Fibroblast of skin of back (primary cell): ENCODE measurements at regions not wholly inside any gene's neighbourhood (a gene's known extent, or its start where the extent isn't known, plus 50 kb on each side); places are given as distances from the start of the nearest gene placed in this dataset.

Experiments
- DNase-seq: peaks from one replicate; pipeline ENCODE4 v3.0.0-alpha.2; 2013

DNA sequence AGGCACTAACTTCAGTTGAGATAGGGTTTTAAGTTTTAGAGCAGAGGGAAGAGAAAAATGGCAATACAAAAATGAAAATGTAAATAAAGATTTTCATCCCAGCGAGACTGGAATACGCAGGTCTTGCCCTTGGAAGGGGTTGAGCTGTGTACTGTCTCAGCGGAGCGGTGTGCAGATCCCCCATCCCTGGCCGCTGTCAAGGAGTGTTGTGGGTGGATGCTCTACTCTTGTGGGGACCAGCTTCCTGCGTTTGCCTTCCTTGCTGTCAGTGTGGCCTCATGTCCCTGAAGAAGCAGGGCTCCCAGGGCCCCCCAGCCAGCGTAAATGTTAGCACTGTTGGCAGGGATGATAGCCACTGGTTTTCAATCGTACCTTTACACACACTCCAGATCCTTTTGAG lies 249.7 kb upstream of the PITRM1 start:
- no peak for DNase-seq

DNA sequence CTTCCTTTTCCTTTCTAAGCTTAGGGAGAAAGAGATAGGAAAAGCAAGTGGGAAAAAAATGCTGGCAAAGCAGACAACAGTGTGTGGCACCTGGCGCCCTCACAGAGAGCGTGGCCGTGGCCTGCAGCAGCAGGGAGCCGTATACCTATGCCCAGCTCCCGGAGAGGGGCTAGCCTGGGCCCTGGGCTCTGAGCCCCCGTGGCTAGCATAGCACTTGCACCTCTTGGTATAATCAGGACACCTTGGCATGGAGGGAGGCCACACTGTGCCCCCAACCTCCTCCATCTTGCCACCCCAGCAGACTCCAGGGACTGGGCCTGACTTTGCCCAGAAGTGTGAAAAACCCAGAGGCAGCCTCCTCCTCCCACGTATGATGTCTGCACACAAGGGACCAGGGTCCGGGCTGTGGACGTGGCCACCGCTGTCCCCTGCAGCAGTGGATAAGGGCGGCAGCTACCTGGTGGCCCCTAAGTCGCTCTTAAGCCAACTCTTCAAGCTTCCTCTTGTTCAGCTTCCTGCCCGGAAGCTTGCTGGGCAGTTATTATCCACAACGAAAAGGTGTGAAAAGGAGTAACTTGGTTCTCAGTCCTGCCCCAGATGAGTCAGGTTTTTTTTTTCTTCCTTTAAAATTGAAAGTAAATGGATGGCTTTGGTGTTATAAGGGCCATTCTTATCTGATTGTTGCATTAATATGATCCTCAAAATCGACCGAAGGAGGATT lies 249.1 kb upstream of the PITRM1 start:
- no peak for DNase-seq

DNA sequence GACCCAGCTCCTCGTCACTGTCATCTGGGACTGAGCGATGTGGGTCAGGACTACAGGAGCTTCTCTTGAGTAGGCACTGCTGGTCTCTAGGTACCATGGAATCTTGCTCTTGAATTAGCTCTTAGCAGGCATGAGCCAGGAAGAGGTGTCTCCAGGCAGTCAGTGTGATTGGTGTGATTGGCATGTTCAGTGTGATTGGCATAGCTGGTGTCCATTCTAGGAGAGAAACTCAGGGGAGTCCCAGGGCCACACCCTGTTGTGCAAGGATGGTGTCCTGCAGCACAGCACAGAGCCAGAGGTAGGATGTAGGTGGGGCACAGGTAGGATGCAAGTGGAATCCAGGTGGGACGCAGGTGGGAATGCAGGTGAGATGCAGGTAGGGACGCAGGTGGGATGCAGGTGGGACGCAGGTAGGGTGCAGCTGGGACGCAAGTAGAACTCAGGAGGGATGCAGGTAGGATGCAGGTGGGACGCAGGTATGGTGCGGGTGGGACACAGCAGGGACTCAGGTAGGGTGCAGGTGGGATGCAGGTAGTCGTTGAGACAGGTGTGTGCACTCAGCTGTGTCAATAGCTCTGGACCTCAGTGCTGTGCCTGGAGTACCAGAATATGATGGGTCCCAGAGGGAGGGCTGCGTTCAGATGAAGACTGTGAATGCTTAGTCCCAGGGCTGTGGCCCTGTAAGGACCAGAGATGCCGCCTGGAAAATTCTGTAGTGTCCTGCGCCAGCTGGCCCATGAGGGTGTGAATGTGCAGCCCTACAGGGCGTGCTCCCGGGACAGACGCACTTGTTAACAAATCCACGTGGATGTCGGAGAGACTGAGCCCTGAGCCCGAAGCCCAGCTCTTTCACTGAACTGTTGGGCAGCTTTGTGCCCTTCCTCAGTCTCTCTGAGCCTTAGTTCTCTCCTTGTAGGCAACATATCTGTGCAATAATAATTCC lies 248.2 kb upstream of the PITRM1 start:
- DNase-seq: no peak

DNA sequence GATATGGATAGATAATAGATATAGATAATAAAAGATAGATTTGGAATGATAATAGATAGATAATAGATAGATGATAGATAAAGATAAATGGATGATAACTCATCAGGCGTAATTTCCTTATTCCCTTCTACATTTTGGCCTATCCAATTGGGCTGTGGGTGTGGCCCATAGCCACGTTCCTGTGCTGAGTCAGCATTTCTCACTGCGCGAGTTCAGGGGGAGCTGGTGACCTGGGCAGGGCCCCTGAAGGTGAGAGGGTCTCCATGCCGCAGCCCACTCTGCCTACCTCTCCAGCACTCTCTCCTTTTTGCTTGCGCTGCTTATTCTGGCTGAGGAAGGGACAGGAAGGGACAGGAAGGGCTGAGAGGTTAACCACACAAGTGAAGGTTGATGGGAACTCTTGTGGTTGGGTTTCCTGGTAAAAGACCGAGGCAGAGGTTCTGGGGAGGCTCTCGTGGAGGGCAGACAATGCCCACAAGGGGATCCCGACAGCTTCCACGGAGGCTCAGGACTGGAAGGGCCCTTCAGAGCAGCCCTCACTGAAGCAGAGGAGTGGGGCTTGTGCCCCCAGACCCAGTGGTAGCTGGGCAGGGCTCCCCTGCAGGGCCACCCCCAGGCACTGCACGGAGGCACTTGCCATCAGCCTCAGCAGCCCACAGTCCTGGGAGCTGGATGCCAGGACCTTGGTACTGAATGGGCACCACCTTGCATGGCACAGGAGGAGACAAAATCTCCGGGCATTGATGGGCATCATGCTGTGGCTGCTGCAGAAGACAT lies 247.3 kb upstream of the PITRM1 start:
- no peak for DNase-seq

DNA sequence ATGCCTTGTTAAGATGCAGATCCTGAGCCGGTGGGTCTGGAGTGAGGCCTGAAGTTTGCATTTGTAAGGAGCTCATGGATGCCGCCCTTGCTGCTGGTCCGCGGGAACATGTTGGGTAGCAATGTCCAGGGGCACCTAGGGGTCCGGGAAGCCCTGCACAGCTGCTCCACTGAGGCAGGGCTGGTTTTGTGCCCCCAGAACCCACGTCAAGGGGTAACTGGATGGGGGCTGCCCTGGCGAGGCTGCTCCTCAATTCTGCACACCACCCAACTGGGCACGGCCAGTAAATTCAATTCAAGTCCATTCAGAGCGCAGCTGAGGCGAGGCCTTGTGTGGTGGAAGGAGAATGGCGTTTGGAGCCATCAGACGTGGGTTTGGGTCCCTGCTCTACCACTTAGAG lies 246.3 kb upstream of the PITRM1 start:
- no peak for DNase-seq

DNA sequence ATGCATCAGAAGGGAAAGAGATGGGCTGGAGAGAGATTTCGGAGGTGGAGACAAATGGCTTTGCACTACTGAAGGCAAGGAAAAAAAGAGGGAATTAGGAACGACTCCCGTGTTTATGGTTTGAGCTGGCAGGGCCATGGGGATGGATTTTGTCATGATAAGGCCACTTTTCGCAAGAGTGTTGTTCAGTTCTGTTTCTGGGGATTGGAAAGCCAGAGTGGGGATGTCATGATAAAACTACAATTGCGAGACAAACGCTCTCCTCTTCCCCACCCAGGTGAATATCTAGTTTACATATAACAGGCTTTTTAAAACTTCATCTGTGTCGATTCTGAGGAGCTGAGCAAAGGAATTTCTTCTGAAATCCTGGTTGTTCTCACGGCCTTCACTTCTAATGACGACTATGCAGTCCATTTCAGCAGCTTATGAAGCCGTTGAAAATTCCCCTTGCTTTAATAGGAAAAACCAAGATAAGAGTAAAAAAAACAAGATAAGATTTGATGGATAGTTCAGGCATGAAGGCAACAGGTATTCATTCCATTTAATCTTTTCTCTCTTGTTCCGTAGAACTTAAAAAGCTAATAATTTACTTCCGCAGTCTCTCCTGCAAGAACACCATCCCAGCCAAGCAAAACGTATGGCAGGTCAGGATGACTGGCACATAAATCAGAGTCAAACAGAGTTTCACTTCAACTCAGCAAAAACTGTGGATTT lies 245.6 kb upstream of the PITRM1 start:
- no peak for DNase-seq

DNA sequence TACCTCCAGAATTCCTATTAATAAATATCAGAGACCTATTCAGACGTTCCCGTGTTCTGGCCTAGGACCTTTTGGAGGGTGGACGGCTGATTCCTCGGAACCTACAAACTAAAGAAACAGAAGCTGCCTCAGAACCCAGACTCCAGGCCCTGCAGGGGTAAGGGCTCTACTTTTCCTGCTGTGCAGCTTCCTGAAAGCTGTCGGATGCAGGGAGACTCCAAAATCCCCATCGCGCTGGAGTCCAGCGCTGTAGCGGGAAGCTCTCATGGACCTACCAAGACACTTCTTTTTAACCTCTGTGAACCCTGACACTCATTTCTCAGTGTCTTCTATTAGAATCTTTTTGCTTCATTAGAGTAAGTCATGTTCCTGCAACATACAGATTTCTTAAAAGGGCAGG lies 244.5 kb upstream of the PITRM1 start:
- DNase-seq: no peak

DNA sequence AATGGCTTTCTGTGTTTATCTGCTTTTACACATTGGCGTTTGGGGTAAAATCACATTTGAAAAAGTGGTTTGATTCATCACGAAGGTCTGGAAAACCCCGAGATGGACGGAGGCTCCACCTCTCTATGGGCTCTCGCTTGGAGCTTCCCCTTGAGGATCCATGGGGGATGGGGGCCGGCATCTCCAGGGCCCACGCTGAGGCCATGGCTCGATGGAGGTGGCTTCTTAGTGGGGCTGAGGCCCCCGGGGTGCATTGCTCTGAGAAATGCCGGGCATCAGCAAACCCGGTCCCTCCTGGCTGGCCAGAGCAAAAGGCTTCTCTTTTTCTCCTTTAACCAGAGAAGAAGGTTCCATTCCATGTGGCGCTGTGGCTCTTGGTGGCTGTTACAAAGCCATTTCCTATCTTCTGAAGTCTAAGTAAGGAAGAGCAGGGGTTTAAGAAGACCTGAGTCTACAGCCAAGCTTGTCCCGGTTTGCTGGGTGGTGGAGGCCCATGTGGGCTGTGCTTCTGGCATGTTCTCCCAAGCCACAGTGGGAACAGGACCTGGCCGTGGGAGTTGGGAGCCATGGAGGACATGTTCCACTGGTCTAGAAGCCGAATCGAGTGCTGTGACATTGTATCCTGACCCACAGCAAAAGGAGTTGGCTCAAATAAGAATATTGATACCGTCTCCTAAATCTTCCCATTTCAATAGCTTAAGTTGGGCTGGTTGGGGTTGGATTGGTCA lies 243.5 kb upstream of the PITRM1 start:
- DNase-seq: no peak

DNA sequence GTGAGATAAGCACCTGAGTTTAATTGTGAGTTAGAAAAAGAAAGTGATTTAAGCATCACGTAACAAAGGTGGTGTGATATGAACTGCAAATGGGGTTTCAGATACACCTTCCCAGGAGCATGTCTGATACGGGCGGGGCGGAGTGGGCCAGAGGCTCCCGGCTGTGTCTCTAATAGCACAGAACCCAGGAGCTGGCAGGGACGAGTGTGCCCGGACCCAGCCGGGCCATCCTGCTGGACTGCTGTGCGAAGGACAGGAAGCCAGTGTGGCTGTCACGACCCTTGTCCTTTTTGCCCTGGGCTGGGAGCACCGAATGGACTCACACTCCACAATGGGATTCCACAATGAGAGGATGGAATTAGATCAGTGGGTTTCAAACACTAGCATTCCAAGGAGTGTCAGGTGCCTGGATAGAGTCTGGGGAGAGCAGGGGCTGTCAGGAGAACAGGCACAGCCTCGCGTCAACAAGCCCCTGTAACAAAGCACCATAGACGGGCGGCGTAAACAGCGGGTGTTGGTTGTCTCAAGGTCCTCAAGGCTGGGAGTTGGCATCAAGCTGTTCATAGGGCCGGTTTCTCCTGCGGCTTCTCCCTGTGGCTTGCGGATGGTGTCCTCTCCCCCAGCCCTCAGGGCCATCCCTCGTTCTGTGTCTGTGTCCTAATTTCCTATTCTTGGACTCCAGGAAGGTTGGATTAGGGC lies 242.6 kb upstream of the PITRM1 start:
- DNase-seq: no peak

DNA sequence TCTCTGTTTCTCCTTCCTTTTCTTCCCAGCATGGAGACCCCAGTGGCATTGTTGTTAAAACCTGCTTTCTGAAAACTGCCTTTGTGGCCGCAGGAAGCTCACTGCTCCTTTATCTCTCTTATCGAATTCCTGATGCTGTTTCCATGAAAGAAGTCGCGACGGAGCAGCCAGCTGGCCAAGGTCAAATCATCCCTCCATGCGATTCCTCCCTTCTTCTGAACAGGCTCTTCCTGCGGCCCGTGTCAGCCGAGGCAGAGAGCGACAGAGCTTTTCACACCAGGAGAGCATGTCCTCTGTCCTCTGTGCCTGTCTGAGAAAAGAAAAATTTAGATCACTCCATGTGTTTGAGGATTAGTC lies 242.1 kb upstream of the PITRM1 start:
- DNase-seq: no peak

DNA sequence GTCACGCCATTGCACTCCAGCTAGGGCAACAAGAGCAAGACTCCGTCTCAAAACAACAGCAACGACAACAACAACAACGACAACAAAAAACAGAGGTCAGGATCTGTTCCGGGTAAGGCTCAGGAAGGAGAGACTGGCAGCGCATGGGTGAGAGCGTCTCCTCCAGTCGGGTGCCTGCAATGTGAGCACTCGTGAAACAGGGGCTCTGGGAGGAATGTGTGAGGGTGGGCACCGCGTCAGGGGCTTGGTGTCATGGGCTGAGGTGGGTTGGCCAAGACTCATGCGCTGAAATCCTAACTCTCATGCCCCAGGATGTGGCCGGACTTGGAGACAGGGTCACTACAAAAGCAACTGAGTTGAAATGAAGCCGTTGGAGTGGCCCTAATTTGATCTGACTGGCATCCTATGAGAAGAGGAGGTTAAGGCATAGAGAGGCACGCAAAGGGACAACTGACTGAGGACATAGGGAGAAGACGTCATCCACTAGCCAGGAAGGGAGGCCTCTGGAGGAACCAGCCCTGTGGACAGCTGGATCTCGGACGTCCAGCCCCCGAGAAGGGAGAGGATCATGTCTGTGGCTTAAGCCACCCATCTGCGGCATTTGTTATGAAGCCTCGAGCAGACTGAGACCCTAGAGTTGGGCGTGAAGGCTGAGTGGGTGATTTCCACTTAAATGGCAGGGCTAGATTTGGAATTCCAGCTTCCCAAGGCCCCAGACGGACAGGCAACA lies 241.5 kb upstream of the PITRM1 start:
- no peak for DNase-seq

DNA sequence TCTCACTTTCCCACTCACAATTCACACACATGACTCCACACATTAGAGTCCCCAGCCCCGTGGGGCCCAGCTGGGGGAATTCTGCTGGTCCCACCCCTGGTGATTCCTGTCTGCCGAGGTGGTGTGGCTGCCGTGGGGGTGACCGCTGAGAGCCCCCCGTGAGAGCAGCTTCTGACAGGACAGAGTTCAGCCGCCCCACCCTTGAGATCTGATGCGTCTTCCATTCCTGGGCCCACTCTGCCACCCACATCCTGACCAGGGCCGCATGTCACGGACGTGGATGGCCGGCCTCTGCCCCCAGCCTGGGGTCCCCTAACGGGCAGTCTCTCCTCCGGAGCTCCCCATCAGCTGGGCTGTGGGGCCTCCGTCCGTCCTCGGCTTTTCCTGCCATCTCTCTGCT lies 240.1 kb upstream of the PITRM1 start:
- no peak for DNase-seq

DNA sequence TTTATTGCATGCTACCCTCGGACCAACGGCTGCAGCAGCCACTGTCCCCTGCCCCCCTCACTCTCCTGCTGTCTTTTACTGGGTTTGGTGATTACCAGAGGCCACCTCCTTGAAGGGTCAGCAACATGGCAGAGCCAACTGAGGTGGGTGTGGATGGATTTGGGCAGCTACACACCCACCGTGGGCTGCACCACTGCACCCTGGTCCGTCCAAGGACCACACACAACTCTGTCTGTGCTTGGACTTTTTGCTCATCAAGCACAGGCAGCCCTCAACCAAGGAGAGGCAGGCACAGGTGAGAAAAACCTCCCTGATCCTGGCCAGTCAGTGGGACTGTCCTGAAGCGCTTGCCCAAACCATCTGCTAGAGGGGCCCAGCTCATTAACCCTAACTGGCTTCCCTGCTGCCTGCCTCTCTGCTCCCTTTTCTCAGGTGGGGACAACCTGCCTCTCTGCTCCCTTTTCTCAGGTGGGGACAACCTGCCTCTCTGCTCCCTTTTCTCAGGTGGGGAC lies 239.5 kb upstream of the PITRM1 start:
- DNase-seq: no peak

DNA sequence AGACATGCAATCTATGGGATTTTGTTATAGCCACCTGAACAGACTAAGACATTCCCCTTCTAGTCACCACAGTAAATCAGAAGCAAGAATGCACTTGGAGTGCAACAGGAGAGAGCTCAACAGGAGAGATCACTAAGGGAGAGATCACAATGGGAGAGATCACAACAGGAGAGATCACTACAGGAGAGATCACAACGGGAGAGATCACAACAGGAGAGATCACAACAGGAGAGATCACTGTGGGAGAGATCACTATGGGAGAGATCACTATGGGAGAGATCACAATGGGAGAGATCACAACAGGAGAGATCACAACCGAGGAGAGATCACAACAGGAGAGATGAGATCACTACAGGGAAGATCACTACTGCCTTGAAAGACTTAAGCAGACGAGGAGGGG lies 238.5 kb upstream of the PITRM1 start:
- no peak for DNase-seq

DNA sequence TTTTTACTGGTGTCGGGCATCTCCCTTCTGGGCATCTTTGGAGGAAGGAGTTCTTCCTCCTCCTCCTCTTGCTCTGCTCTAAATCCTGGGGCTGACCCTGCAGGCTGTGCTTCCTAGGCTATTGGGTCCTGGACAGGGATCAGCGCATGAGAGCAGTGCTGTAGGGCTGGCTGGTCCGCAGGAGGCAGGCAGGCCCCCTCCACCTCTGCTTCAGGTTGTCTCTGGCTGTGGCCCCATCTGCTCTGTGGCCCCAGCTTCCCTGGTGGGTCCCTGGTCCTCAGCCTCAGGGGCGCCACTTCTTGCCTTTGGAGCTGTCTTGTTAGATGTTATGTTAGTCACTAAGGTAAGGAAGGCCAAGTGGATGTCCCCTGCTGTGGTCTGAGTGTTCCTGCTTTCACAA lies 237.3 kb upstream of the PITRM1 start:
- no peak for DNase-seq

DNA sequence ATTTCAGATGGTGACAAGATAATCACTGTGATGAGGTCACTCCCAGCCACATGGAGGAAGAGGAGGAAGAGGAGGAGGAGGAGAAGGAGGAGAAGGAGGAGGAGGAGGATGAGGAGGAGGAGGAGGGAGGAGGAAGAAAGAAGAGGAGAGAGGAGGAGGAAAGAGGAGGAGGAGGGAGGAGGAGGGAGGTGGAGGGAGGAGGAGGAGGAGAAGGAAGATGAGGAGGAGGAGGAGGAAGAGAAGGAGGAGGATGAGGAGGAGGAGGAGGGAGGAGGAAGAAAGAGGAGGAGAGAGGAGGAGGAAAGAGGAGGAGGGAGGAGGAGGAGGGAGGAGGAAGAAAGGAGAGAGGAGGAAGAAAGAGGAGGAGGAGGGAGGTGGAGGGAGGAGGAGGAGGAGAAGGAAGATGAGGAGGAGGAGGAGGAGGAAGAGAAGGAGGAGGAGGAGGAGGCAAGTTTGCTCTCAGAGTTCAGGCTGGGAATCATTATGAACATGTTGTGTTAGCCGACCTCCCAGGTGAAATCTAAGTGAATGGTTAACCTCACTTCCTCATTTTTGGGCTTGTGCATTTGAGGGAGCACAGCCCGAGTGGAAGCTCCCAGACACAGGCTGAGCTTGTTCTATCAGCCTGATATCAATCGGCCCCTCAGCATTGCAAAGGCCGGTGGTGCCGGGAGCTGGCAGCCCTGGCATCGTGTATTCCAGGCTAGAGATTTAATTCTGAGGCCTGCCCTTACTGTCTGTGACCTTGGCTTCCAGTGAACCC lies 236.2 kb upstream of the PITRM1 start:
- no peak for DNase-seq

DNA sequence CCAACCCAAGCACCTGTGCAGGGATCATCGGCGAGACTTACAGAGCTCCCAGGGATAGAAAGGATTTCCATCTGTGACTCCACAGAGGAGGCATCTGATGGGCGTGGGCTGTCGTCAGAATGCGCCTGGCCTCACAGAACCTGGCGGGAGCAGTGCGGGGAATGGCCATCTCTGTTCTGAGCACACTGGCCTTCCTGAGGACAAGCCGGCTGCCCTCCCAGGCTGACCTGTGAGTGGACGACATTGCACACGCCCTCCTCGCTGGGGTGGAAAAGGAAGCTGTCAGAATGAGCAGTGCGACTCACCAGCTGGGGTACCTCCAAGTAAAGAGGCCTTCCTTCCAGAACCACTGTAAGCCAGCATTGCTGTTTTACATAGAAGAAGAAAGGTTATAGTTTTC lies 234.6 kb upstream of the PITRM1 start:
- DNase-seq: no peak

DNA sequence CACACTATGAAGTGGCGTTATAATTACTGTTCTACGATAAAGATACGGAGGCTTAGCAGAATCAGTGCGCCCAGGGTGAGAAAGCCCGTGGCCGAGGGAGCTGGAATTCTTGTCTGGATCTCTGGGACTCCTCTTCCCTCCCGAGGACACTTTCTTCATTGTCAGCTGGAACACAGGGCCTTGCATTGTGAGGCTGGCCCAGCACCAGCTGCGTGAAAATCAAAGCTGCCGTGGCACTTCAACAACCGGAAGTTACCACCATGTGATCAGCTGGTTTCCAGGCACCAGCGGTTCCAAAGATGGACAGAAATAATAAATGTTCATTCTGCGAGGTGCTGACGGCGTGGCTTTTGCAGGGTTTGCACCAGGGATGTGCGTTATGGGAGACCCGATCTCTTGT lies 234.0 kb upstream of the PITRM1 start:
- DNase-seq: no peak

DNA sequence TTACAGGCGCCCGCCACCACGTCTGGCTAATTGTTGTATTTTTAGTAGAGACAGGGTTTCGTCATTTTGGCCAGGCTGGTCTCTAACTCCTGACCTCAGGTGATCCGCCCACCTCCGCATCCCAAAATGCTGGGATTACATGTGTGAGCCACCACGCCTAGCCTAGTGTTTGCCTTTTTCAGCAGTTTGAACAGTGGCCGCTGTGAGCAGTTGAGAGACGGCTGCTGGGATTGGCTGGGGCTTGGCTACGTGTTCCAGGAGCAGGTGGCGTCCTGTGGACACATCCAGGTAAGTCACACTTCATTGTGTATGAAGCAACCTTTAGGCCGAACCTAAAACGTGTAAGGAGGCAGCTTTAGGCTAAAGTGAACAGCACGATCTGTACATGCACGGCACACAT lies 231.8 kb upstream of the PITRM1 start:
- no peak for DNase-seq
